ENCODE measurements at regions not wholly inside any gene's neighbourhood (a gene's known extent, or its start where the extent isn't known, plus 50 kb on each side); places are given as distances from the start of the nearest gene placed in this dataset.

GRCh38 chr12:73187765-73188164, 915.6 kb downstream of the TRHDE start:
- no peak for TF ChIP-seq POLR2A (IDR thresholded peaks at IDR 0.05; ENCODE audit: low read length)
- TF ChIP-seq GATA1 (IDR thresholded peaks at IDR 0.05; ENCODE audit: low read depth, low read length), result no peak

All from erythroblast (primary cell).